Pons (tissue), 1 donor: ENCODE measurements at regions not wholly inside any gene's neighbourhood (a gene's known extent, or its start where the extent isn't known, plus 50 kb on each side); places are given as distances from the start of the nearest gene placed in this dataset.

ENCODE experiments used
- DNase-seq: peaks from one replicate; pipeline ENCODE4 v3.0.0-alpha.2; 2016; ENCODE audit warnings: low spot score

GRCh38 chr20:60371384-60371783, 413.2 kb downstream of the CDH26 start:
- DNase-seq = no peak

GRCh38 chr20:60372275-60372674, 414.1 kb downstream of the CDH26 start:
- no peak for DNase-seq

- DNase-seq = no peak
These were observed 414.6 kb downstream of the CDH26 start for GRCh38 chr20:60372822-60373221.

- no peak for DNase-seq
These were observed 420.4 kb downstream of the CDH26 start for GRCh38 chr20:60378620-60379019.

- DNase-seq = no peak
These were observed 423.6 kb downstream of the CDH26 start for GRCh38 chr20:60381643-60382400.

GRCh38 chr20:60389441-60389840, 431.2 kb downstream of the CDH26 start:
- DNase-seq = no peak

GRCh38 chr20:60389882-60390281, 431.7 kb downstream of the CDH26 start:
- no peak for DNase-seq

- no peak for DNase-seq
These were observed 437.8 kb downstream of the CDH26 start for GRCh38 chr20:60395991-60396390.

- no peak for DNase-seq
These were observed 442.3 kb downstream of the CDH26 start for GRCh38 chr20:60400567-60400966.

GRCh38 chr20:60402189-60403058, 444.2 kb downstream of the CDH26 start:
- DNase-seq = no peak

GRCh38 chr20:60403105-60403741, 445.0 kb downstream of the CDH26 start:
- no peak for DNase-seq

GRCh38 chr20:60407011-60407771, 449.0 kb downstream of the CDH26 start:
- DNase-seq = no peak

- no peak for DNase-seq
These were observed 449.7 kb downstream of the CDH26 start for GRCh38 chr20:60407938-60408337.

GRCh38 chr20:60408435-60408834, 450.2 kb downstream of the CDH26 start:
- DNase-seq = no peak

- DNase-seq = no peak
These were observed 452.5 kb downstream of the CDH26 start for GRCh38 chr20:60410618-60411264.

- DNase-seq = no peak
These were observed 453.6 kb downstream of the CDH26 start for GRCh38 chr20:60411813-60412212.

- DNase-seq = no peak
These were observed 462.5 kb downstream of the CDH26 start for GRCh38 chr20:60420676-60421229.

- no peak for DNase-seq
These were observed 464.6 kb downstream of the CDH26 start for GRCh38 chr20:60422848-60423247.

GRCh38 chr20:60424267-60424902, 466.2 kb downstream of the CDH26 start:
- DNase-seq = no peak

GRCh38 chr20:60427516-60427915, 469.3 kb downstream of the CDH26 start:
- DNase-seq = no peak

GRCh38 chr20:60428651-60429050, 470.4 kb downstream of the CDH26 start:
- no peak for DNase-seq
